Posterior cingulate gyrus (tissue), 11 donors: ENCODE measurements at regions not wholly inside any gene's neighbourhood (a gene's known extent, or its start where the extent isn't known, plus 50 kb on each side); places are given as distances from the start of the nearest gene placed in this dataset.
A peak's percentile ranks its signal among the peaks of the same experiment; 100 is the strongest.
"Not testable (repeated sequence)": the region's sequence is repeated elsewhere in the genome, so short reads cannot be mapped to it uniquely, and the experiment has no call there.

Experiments used
- DNase-seq, 10 donors: peaks; one replicate each; pipeline versions ENCODE4 v3.0.0 to v3.0.0-alpha.2; 2020 to 2021; ENCODE audit warnings: mixed read lengths in 3 of 10
- intact Hi-C: fragments of 100-400 bp; cut with DNase I; formaldehyde crosslinking; loops from one replicate; pipeline ENCODE4 v1.15.1; 2023

DNA sequence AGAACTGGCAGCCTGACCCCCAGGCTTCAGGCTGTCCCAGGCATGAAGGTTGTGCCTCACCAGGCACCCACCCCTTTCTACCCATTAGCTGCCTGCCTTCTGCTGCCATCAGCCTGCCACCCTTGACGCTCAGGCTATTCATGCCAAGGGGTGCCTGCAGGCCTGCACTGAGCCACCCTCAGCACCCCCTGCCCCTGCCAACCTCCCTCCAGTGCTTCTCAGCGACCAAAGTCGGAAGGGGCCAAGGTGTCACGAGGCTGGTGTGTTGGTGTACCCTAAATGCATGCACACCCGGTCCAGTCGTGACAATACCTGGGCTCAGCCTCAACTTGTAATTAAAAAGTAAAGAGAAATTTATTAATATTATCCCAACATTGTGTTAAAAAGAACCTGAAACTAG, 422.7 kb downstream of the ARL4A start:
- DNase-seq = peak in 1 of 10 donors; percentile 68
- intact Hi-C loops = loop anchor here (10.0 kb wide), 1 partner anchor 425 kb away; the partner anchor contains the start of gene ARL4A

DNA sequence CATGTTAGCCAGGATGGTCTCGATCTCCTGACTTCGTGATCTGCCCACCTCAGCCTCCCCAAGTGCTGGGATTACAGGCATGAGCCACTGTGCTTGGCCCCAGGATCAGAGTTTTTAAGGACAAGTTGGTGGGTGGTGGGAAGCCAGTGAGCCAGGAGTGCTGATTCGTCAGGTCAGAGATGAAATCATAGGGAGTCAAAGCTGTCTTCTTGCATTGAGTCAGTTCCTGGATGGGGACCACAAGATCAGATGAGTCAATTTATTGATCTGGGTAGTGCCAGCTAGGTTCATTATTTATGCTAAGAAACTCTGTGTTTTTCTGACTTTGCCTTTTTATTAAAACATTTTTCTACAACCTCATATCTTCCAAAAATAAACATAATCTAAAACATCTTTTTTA, 423.8 kb downstream of the ARL4A start:
- intact Hi-C loops = loop anchor here (10.0 kb wide), 1 partner anchor 426 kb away; the partner anchor contains the start of gene ARL4A
- no peak for DNase-seq

DNA sequence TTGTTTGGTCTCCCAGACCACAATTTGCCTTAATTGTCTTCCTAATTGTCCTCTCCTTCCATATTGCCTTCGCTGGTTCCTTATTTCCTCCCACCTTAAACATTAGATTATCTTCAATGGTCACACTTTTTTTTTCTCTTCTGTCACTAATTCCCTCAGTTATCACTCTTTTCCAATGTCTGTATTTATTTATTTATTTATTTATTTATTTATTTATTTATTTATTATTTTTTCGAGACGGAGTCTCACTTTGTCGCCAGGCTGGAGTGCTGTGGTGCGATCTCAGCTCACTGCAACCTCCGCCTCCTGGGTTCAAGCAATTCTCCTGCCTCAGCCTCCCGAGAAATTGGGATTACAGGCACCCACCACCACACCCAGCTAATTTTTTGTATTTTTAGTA, 426.8 kb downstream of the ARL4A start:
- DNase-seq = not testable (repeated sequence)
- intact Hi-C loops = loop anchor here (10.0 kb wide), 1 partner anchor 429 kb away; the partner anchor contains the start of gene ARL4A

DNA sequence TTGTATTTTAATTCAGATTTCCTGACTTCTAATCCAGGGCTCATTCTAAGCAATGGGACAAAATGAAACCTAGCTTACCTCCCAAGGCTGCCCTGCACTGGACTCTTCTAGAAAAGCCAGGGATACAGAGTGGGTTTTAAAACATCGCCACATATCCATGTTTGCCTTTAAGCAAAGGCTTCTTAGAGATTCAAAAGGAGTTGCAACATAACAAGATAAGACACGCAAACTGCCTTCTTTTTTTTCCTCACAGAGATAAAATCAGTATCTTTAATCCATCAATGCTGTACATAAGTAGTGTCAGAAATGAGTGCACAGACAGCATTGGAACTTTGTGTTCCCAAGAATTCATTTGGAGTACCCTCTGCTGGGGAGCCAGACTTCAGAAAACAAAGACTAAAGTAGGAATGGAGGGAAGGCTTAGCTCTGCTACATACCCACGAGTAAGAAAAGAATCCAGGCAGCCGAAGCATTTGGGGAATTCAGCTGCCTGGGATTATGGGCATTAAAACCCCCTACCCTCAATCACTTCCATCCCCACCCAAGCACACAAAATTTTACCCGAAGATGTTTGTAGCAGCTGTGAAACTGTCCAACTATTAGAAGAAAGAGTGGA, 427.8 kb downstream of the ARL4A start:
- DNase-seq = no peak
- intact Hi-C loops = loop anchor here (10.0 kb wide), 1 partner anchor 430 kb away; the partner anchor contains the start of gene ARL4A

DNA sequence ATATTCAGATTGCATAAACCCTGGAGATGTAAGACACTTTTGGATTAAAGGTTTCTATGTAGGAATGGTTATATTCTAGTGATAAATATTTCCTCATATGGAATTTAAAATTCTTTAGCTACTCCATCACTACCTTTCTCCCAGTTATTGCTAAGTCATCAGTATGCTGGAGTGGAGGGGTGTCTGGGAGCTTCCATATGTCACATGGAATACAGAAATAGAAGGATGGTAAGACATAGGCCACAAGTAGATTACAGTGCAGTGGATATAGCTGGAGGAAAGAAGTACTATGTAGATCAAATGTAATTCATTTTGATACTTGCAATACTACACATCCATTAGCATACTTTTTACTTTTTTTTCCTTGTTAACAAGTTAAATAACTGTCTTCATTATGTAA, 428.4 kb downstream of the ARL4A start:
- intact Hi-C loops = loop anchor here (10.0 kb wide), 1 partner anchor 431 kb away; the partner anchor contains the start of gene ARL4A
- DNase-seq = no peak

DNA sequence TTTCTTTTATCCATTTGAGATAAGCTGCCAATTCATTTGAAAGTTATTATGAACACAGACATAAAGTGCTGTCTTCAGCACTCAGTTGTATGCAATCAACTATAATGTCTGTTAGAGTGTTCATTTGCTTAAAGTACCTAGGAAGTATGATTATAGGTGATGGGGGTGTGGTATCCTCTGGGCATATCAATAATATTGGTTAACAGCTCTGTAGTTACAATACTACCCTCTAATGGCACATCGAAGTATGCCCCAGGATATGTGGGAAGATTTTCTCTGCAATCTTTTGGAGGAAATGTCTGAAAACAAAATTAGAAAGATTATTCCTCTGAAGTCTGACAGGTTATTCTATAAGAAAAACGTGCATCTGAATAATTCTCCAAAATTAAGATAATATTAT, 429.7 kb downstream of the ARL4A start:
- intact Hi-C loops = loop anchor here (10.0 kb wide), 1 partner anchor 432 kb away; the partner anchor contains the start of gene ARL4A
- DNase-seq = no peak

DNA sequence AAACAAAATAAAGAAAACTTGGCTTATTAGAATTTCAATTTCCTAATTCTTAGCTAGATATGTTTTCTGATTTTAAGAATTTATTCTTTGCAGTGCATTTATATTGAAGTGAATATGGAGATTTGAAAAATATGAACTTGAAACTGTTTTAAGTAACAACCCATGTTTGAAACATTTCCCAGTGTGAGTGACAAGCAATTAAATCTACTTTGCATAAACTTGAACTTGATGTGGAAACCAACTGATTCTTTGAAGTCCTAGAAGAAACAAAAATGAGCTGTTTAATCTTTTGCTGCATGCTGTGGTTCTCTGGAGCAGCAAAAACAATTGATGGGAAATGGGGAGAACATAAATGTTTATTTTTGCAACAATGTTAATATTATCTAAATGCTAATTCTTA, 430.2 kb downstream of the ARL4A start:
- no peak for DNase-seq
- intact Hi-C loops = loop anchor here (10.0 kb wide), 1 partner anchor 433 kb away; the partner anchor contains the start of gene ARL4A

DNA sequence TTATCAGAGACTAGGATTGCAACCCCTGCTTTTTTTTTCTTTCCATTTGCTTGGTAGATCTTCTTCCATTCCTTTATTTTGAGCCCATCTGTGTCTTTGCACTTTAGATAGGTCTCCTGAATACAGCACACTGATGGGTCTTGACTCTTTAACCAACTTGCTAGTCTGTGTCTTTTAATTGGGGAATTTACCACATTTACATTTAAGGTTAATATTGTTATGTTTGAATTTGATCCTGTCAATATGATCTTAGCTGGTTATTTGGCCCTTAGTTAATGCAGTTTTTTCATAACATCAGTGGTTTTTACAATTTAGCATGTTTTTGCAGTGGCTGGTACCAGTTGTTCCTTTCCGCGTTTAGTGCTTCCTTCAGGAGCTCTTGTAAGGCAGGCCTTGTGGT, 437.2 kb downstream of the ARL4A start:
- DNase-seq, intact Hi-C loops: not testable (repeated sequence)

DNA sequence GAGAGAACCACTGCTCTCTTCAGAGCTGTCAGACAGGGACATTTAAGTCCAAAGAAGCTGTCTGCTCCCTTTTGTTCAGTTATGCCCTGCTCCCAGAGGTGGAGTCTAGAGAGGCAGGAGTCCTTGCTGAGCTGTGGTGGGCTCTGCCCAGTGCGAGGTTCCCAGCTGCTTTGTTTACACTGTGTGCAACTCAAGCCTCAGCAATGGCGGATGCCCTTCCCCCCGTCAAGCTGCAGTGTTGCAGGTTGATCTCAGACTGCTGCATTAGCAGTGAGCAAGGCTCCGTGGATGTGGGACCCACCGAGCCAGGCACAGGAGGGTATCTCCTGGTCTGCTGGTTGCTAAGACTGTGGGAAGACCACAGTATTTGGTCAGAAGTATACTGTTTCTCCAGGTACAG, 438.9 kb downstream of the ARL4A start:
- intact Hi-C loops = no loop called here
- peak in 1 of 10 donors; percentile 35 for DNase-seq

DNA sequence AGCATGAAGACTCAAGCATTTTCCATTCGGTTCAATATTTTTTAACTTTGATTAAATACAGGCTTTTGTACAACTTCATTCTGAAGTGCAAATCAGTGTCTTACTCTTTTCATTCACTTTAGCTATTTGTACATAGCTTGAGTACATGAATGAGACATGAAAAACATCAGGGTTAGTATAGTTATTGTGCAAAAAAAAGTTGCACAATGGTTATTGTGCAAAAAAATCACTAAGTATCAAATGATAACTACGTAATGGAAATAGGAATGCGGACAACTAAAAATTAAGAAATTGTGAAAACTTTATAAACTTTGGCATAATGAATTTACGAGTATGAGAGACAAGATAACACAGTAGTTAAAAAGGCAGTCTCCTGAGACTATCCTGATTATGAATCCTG, 442.9 kb downstream of the ARL4A start:
- intact Hi-C loops = no loop called here

DNA sequence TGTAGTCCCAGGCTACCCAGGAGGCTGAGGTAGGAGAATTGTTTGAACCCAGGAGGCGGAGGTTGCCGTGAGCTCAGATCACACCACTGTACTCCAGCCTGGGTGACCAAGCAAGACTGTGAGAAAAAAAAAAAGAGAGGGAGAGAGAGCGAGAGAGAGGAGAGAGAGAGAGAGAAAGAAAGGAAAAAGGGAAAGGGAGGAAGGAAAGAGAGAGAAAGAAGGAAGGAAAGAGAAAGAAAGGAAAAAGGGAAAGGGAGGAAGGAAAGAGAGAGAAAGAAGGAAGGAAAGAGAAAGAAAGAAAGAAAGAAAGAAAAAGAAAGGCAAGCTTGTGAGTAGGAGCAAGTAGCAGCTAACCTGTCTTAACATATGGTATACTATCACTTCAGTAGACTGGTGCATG, 443.5 kb downstream of the ARL4A start:
- DNase-seq, intact Hi-C loops: not testable (repeated sequence)

More for the DNA sequence above, 442.9 kb downstream of the ARL4A start:
- no peak for DNase-seq

DNA sequence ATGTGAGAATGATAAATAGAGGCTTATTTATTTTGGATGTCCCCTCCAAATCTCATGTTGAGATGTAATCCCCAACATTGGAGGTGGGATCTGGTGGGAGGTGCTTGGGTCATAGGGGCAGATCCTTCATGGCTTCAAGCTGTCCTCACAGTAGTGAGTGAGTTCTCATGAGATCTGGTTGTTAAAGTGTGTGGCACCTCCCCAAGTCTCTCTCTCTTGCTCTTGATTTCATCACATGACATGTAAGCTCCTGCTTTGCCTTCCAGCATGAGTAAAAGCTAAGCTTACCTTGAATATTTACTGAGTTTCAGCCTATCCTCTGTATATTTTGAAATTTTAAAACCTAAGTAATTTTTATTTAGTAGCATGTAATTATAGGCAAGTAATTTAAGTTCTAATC, 444.9 kb downstream of the ARL4A start:
- DNase-seq = no peak
- intact Hi-C loops = no loop called here

DNA sequence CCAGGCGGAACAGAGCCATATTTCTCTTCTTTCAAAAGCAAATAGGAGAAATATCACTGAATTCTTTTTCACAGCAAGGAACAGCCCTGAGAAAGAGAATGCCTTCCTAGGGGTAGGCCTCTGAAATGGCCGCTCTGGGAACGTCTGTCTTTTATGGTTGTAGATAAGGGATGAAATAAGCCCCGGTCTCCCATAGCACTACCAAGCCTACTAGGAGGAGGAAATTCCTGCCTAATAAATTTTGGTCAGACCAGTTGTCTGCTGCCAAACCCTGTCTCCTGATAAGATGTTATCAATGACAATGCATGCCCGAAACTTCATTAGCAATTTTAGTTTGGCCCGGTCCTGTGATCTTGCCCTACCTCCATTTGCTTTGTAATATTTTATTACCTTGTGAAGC, 448.9 kb downstream of the ARL4A start:
- intact Hi-C loops, DNase-seq: not testable (repeated sequence)

DNA sequence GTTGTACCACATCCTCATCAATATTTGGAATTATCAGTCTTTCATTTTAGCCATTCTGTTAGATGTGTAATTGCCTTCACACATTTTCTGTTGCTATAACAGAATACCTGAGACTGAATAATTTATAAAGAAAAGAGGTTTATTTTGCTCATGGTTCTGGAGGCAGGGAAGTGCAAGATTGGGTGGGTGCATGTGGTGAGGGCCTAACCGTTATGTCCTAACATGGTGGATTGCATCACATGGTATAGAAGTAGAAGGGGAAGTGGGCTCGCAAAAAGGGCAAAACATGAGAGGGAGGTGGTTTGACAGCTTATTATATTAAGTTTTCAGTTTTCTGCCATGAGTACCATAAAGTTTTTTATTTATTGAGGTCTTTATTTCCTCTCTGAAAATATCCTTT, 452.0 kb downstream of the ARL4A start:
- intact Hi-C loops = no loop called here
- DNase-seq = no peak

DNA sequence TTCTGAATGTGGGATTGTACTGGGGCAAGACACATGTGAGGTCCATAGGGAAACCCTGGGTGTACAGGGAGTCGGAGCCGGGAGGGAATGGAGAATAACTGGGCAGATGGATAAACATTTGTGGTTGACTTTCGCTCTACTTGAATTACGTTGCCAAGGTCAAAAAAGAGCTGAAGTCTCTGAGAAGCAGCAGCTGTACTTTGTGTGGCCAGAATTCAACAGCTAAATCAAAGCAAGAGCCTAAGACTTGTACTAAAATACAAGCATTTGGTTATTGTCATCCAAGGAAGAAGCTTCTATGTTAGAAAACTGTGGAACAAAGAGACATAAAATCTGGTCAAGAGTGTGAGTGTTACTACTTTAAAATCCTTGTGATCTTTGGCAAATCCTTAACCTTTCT, 457.2 kb downstream of the ARL4A start:
- intact Hi-C loops = no loop called here
- DNase-seq = no peak

DNA sequence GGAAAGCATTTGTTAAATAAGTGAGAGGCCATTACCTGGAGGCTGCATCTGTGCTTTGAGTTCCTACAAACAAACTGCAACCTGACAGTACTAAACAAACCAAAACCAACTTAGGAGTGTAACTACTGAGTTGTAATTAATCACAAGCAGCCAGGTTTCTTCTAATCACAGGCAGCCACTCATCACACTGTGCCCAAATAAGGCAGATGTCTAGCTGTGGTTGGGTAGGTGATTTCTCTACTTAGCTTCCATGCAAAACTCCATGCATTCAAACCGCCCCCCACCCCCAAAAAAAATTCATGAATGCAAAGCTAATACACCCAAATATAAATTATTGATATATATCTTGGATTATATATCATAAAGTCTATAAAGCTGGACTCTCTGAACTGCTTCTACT, 461.1 kb downstream of the ARL4A start:
- no peak for DNase-seq
- intact Hi-C loops = no loop called here

DNA sequence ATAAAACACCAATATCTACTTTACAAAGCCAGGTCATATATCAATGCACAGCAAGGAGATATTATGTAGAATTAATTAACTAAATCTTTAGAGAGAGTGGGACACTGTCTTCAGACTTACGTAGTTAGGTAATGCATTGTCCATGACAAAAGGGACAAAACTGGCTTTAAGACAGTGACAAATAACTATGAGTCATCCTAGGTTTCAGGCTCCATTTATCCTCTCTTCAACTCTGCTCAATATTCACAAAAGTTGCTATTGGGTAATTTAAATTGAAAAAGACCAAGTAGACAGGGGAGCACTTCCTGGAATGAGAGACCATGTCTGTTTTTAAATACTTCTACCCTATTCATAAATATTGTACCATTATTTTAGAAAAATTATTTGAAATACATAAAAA, 464.5 kb downstream of the ARL4A start:
- no peak for DNase-seq
- intact Hi-C loops = no loop called here

DNA sequence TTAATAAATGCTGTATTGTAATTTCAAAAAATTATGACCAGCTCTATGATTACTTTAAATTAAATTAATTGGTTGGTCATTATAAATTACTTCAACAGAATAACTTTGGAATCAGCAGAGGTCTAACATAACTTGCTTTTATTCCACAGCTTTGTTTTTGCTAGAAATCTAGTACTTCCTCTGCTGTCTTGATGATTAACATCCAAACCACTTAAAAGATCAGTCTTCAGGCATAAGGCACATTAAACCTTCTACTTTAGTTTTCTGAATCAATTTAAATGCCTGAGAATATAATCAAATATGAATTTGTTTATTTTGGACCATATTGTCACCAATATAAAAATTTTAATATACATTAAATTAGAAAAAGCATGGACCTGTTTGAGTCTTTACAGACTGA, 465.3 kb downstream of the ARL4A start:
- no peak for DNase-seq
- intact Hi-C loops = no loop called here

DNA sequence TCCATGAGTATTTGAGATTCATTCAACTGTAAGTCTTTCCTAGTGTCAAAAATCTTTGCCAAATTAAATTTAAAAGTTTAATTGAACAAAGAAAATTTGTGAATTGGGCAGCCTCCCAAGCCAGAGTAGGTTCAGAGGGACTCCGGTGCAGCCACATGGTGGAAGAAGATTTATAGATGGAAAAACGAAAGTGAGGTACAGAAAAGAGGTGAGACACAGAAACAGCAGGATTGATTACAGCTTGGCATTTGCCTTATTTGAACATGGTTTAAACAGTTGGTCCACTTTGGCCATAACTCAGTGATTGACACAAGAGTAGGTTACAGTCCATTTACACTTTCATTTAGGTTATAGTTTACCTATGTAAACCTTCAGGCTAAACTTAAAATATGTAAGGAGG, 465.8 kb downstream of the ARL4A start:
- intact Hi-C loops = no loop called here
- DNase-seq = no peak

DNA sequence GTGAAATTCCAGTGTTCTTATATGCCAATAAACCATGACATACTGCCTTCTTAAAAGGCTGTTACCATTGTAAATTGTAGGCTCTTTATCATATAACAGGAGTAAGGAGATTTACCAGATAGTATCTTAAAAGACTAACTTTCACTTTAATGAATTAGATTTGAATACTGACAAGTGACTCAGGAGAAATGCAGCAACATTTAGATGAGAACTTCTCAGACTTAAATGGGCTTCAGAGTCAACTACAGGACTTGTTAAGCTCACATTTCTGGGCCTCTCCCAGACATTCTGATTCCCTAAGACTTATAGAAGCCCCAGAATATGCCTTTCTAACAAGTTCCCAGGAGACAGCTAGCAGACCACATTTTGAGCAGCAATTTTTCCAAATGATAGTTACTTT, 466.3 kb downstream of the ARL4A start:
- intact Hi-C loops = no loop called here
- no peak for DNase-seq

DNA sequence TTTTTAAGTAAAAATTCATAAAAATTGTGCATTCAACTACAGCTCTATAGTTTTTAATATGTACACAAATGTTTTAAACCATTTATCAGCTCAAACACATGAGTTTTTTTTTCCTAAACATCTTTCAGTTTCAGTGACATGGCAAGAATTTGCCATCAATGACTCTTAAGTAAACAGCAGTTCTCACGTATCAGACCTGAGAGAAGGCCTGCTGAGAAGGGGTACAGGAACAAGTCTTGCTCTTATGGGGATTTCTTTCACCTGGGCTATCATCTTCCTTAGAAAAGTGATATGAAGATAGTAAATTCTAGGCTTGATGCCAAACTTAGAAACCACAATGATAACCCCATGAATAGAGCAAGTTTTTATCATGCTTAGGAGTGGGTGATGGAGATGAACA, 467.8 kb downstream of the ARL4A start:
- no peak for DNase-seq
- intact Hi-C loops = no loop called here

DNA sequence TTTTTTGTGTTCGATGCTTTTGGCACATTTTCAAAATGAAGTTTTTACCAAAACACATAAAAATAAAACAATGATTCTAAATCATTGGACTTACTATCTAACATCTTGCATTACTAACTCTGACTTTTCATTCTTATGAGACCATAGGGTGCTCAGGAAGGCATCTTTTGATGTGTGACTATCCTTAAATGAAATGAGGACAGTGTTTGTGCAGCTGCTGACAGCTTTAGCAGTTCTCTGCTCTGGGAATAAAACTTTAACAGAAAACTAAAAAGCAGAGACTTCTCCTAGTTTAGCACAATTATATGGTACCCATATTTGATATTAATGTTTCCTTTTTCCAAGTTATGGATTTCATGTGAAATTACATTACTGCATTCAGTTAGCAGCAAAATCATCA, 471.6 kb downstream of the ARL4A start:
- no peak for DNase-seq
- intact Hi-C loops = no loop called here
